HG03103 (cell line): ENCODE measurements at regions not wholly inside any gene's neighbourhood (a gene's known extent, or its start where the extent isn't known, plus 50 kb on each side); places are given as distances from the start of the nearest gene placed in this dataset.
A peak's percentile ranks its signal among the peaks of the same experiment; 100 is the strongest.

Experiments used
- ATAC-seq: cut with Tn5 transposase; IDR thresholded peaks from one replicate; pipeline ENCODE4 v1.9.1; 2021; ENCODE audit warnings: low read depth; ENCODE audit not compliant: unreplicated experiment

- ATAC-seq: no peak
These were observed 63.8 kb upstream of the IL1R1 start for GRCh38 chr2:102078773-102079172.

GRCh38 chr2:102080451-102081242 is 61.9 kb upstream of the IL1R1 start:
- ATAC-seq: no peak

- ATAC-seq: no peak
These were observed 61.4 kb upstream of the IL1R1 start for GRCh38 chr2:102081243-102081522.

- no peak for ATAC-seq
These were observed 60.9 kb upstream of the IL1R1 start for GRCh38 chr2:102081606-102082005.

- ATAC-seq: peak; percentile 81
These were observed 59.8 kb upstream of the IL1R1 start for GRCh38 chr2:102082571-102083392.

- ATAC-seq: no peak
These were observed 59.2 kb upstream of the IL1R1 start for GRCh38 chr2:102083393-102083703.

- ATAC-seq: no peak
These were observed 57.9 kb upstream of the IL1R1 start for GRCh38 chr2:102084651-102085050.

GRCh38 chr2:102085238-102085637 is 57.3 kb upstream of the IL1R1 start:
- ATAC-seq: no peak

GRCh38 chr2:102086150-102086872 is 56.2 kb upstream of the IL1R1 start:
- ATAC-seq: no peak

- ATAC-seq: no peak
These were observed 51.4 kb upstream of the IL1R1 start for GRCh38 chr2:102091121-102091520.

GRCh38 chr2:102091908-102092307 is 50.6 kb upstream of the IL1R1 start:
- ATAC-seq: no peak

- no peak for ATAC-seq
These were observed 50.0 kb upstream of the IL1R1 start for GRCh38 chr2:102092535-102092934.
